C4-2B (cell line): ENCODE measurements at regions not wholly inside any gene's neighbourhood (a gene's known extent, or its start where the extent isn't known, plus 50 kb on each side); places are given as distances from the start of the nearest gene placed in this dataset.

Experiments
- ZFX ChIP-seq: fragments of 450-650 bp; IDR thresholded peaks from 2 replicates; pipeline ENCODE4 v1.6.1; 2017
- TF ChIP-seq, protein P1 (sequence below): fragments of 450-650 bp; conservative IDR thresholded peaks from 2 replicates; pipeline ENCODE4 v1.5.1; 2017; ENCODE audit warnings: mild to moderate bottlenecking

DNA sequence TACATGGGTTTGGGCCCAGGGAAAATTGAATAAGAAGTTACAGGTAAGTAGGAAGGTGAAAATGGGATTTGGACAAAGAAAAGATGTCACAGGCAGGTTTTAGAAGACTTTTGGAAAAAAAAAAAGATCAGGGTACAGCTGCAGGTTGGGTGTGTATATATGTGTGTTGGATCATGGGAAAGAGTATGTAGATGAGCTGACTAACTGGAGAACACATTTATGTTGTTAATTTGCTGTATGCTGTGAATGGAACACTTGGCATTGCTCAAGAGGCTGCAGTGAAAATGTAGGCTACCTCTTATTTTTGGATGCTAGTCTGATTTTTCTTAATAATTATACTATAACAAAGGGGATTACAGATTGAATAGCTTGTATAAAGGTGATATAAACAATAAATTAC, 577.7 kb upstream of the USP24 start:
- TF ChIP-seq, protein P1, sequence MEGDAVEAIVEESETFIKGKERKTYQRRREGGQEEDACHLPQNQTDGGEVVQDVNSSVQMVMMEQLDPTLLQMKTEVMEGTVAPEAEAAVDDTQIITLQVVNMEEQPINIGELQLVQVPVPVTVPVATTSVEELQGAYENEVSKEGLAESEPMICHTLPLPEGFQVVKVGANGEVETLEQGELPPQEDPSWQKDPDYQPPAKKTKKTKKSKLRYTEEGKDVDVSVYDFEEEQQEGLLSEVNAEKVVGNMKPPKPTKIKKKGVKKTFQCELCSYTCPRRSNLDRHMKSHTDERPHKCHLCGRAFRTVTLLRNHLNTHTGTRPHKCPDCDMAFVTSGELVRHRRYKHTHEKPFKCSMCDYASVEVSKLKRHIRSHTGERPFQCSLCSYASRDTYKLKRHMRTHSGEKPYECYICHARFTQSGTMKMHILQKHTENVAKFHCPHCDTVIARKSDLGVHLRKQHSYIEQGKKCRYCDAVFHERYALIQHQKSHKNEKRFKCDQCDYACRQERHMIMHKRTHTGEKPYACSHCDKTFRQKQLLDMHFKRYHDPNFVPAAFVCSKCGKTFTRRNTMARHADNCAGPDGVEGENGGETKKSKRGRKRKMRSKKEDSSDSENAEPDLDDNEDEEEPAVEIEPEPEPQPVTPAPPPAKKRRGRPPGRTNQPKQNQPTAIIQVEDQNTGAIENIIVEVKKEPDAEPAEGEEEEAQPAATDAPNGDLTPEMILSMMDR, result no peak
- no peak for TF ChIP-seq ZFX
